ENCODE measurements at regions not wholly inside any gene's neighbourhood (a gene's known extent, or its start where the extent isn't known, plus 50 kb on each side); places are given as distances from the start of the nearest gene placed in this dataset.

GRCh38 chr18:56545464-56545863 lies 92.9 kb downstream of the TXNL1 start:
- no peaks in the 10 kb centered on the region for H3K36me3 ChIP-seq (ENCODE audit: control insufficient read depth, insufficient read depth, low read length)
- no peaks in the 10 kb centered on the region for H3K9me3 ChIP-seq (ENCODE audit: control insufficient read depth, insufficient read depth, low read depth, low read length)
- ChIA-PET POLR2A (no interaction called here), CTCF (no interaction called here)
- DNase-seq (ENCODE audit: low read depth, low spot score): no peak
- in situ Hi-C loops (cut with HindIII; ENCODE audit: low pct_unique_long_range_greater_than_20kb, low sequenced_read_pairs): no loop called here
- intact Hi-C loops (cut with micrococcal nuclease; ENCODE audit: unreplicated experiment): no loop called here
- H3K27ac ChIP-seq (ENCODE audit: low read length): no peak overlapping the region
- TF ChIP-seq TCF7L2 (IDR thresholded peaks at IDR 0.05; ENCODE audit: low read depth, low read length): no peak
- no peak for TF ChIP-seq SIN3A (IDR thresholded peaks at IDR 0.05; ENCODE audit: borderline replicate concordance, insufficient read depth, low read depth, low read length)
- no peak for TF ChIP-seq REST (IDR thresholded peaks at IDR 0.05; ENCODE audit: insufficient read depth in 1 of 2, low read depth in 2 of 2, low read length in 1 of 2)
- TF ChIP-seq CTCF (IDR thresholded peaks at IDR 0.05): no peak
- no peak for TF ChIP-seq POLR2AphosphoS5 (IDR thresholded peaks at IDR 0.05; ENCODE audit: low read depth, low read length)
- H3K4me3 ChIP-seq (ENCODE audit: low read depth in 2 of 2, low read length in 2 of 2): no peak overlapping the region
- no peaks in the 10 kb centered on the region for H3K4me1 ChIP-seq (ENCODE audit: control insufficient read depth, insufficient read depth, low read length)
- ATAC-seq: no peak
- BruUV-seq (replicated peaks): no TSS peak
- no peaks in the 10 kb centered on the region for H3K27me3 ChIP-seq (ENCODE audit: control insufficient read depth, insufficient read depth, low read length)

GRCh38 chr18:56542476-56542875 lies 95.9 kb downstream of the TXNL1 start:
- ChIA-PET POLR2A (no interaction called here), CTCF (no interaction called here)
- ATAC-seq: no peak

More at GRCh38 chr18:56542476-56542875, 95.9 kb downstream of the TXNL1 start:
- in situ Hi-C loops (cut with HindIII; ENCODE audit: low pct_unique_long_range_greater_than_20kb, low sequenced_read_pairs): no loop called here
- Histone ChIP-seq H3K27me3 (ENCODE audit: control insufficient read depth, insufficient read depth, low read length) (no peaks in the 10 kb centered on the region), H3K27ac (ENCODE audit: low read length) (no peak overlapping the region), H3K9me3 (ENCODE audit: control insufficient read depth, insufficient read depth, low read depth, low read length) (no peaks in the 10 kb centered on the region), H3K4me1 (ENCODE audit: control insufficient read depth, insufficient read depth, low read length) (no peaks in the 10 kb centered on the region), H3K36me3 (ENCODE audit: control insufficient read depth, insufficient read depth, low read length) (no peaks in the 10 kb centered on the region), H3K4me3 (ENCODE audit: low read depth in 2 of 2, low read length in 2 of 2) (no peak overlapping the region)
- TF ChIP-seq TCF7L2 (IDR thresholded peaks at IDR 0.05; ENCODE audit: low read depth, low read length) (no peak), REST (IDR thresholded peaks at IDR 0.05; ENCODE audit: insufficient read depth in 1 of 2, low read depth in 2 of 2, low read length in 1 of 2) (no peak), SIN3A (IDR thresholded peaks at IDR 0.05; ENCODE audit: borderline replicate concordance, insufficient read depth, low read depth, low read length) (no peak)
- no TSS peak for BruUV-seq (replicated peaks)
- intact Hi-C loops (cut with micrococcal nuclease; ENCODE audit: unreplicated experiment): no loop called here
- no peak for DNase-seq (ENCODE audit: low read depth, low spot score)

Data from Panc1 (cell line).